C4-2B (cell line): ENCODE measurements at regions not wholly inside any gene's neighbourhood (a gene's known extent, or its start where the extent isn't known, plus 50 kb on each side); places are given as distances from the start of the nearest gene placed in this dataset.

ENCODE experiments used
- CTCF ChIP-seq: fragments of 450-650 bp; conservative IDR thresholded peaks from 2 replicates; pipeline ENCODE4 v1.5.1; 2017; ENCODE audit warnings: mild to moderate bottlenecking
- ZFX ChIP-seq: fragments of 450-650 bp; IDR thresholded peaks from 2 replicates; pipeline ENCODE4 v1.6.1; 2017

- TF ChIP-seq CTCF (peak; percentile 86), ZFX (no peak)
Measured at GRCh38 chr9:26744191-26744965, 148.2 kb downstream of the CAAP1 start.
